GM21423 (cell line): ENCODE measurements at regions not wholly inside any gene's neighbourhood (a gene's known extent, or its start where the extent isn't known, plus 50 kb on each side); places are given as distances from the start of the nearest gene placed in this dataset.
A peak's percentile ranks its signal among the peaks of the same experiment; 100 is the strongest.
"Not testable (repeated sequence)": the region's sequence is repeated elsewhere in the genome, so short reads cannot be mapped to it uniquely, and the experiment has no call there.

Source experiments
- ATAC-seq: cut with Tn5 transposase; IDR thresholded peaks from one replicate; pipeline ENCODE4 v1.9.1; 2021; ENCODE audit warnings: mild to moderate bottlenecking, moderate library complexity; ENCODE audit not compliant: unreplicated experiment

GRCh38 chr2:16066261-16067036 is 126.1 kb downstream of the MYCN start:
- ATAC-seq, result no peak

GRCh38 chr2:16065272-16066069 is 125.1 kb downstream of the MYCN start:
- ATAC-seq, result not testable (repeated sequence)

- no peak for ATAC-seq
Measured at GRCh38 chr2:16064745-16065144, 124.4 kb downstream of the MYCN start.

DNA sequence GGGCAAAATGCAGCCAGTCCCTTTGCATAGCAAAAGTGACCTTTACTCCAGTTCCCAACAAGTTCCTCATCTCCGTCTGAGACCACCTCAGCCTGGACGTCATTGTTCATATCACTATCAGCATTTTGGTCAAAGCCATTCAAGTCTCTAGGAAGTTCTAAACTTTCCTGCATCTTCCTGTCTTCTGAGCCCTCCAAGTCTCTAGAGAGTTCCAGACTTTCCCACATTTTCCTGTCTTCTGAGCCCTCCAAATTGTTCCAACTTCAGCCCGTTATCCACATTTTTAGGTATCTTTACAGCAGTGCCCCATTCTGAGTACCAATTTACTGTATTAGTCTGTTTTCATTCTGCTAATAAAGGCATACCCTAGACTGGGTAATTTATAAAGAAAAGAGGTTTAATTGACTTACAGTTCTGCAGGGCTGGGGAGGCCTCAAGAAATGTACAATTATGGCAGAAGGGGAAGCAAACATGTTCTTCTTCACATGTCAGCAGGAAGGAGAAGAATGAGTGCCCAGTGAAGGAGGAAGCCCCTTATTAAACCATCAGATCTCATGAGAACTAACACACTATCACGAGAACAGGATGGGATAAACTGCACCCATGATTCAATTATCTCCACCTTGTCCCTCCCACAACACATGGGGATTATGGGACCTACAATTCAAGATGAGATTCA is 123.7 kb downstream of the MYCN start:
- no peak for ATAC-seq

DNA sequence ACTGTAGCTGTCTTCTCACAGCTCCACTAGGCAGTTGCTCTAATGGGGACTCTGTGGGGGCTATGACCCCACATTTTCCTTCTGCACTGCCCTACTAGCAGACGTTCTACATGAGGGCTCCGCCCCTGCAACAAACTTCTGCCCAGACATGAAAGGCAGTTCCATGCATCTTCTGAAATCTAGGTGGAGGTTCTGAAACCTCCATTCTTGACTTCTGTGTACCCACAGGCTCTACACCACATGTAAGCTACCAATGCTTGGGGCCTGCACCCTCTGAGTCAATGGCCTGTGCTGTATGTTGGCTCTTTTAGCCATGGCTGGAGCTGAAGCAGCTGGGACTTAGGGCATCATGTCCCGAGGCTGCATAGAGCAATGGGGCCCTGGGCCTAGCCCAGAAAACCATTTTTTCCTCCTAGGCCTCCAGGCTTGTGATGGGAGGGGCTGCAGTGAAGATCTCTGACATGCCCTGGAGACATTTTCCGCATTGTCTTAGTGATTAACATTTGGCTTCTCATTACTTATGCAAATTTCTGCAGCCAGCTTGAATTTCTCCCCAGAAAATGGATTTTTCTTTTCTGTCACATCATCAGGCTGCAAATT is 123.0 kb downstream of the MYCN start:
- no peak for ATAC-seq

DNA sequence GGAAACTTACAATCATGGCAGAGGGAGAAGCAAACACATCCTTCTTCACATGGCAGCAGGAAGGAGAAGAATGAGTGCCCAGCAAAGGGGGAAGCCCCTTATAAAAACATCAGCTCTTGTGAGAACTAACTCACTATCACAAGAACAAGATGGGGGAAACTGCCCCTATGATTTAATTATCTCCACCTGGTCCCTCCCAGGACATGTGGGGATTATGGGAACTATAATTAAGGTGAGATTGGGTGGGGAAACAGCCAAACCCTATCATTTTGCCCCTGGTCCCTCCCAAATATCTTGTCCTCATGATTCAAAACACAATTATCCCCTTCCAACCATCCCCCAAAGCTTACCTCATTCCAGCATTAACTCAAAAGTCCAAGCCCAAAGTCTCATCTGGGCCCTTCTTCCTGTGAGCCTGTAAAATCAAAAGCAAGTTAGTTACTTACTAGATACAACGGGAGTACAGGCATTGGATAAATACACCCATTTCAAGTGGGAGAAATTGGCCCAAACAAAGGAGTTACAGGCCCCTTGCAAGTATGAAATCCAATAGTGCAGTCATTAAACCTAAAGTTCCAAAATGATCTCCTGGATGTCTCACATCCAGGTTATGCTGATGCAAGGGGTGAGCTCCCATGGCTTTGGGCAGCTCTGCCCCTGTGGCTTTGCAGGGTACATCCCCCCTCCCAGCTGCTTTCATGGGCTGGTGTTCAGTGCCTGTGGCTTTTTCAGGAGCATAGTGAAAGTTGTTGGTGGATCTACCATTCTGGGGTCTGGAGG is 122.3 kb downstream of the MYCN start:
- ATAC-seq, result no peak

DNA sequence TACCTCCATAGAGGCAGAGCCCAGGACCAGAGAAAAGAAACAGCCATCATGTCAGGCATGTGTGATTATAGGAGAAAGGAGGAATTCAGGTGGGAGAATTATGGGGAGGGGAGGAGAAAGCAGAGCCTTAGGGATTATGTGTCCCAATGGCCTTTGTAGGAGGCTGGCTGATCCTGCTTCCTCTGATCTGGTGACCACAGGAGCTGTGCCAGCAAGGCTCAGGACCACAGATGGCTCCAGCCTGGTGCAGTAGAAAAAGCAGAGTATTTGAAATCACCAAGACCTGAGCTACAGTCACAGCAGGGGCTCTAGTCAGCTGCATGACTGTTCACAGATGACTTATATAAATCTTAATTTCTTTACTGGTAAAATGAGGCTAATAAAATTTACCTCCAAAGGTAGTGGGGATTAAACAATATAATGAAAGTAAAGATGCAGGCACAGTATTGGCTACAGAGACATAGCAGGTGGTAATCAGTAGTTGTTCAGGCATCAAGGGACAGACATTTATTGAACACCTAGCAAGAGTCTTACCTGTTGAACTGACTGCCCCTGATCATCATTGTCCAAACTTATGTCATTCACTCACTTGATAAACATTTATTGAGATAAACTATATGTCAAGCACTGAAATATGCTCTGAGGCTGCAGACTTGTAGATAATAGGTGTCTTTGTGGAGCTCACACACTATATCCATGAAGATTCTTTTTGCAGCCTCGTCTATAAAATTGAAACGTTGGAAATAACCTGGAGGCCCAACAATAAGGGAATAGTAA is 121.3 kb downstream of the MYCN start:
- ATAC-seq, result no peak

DNA sequence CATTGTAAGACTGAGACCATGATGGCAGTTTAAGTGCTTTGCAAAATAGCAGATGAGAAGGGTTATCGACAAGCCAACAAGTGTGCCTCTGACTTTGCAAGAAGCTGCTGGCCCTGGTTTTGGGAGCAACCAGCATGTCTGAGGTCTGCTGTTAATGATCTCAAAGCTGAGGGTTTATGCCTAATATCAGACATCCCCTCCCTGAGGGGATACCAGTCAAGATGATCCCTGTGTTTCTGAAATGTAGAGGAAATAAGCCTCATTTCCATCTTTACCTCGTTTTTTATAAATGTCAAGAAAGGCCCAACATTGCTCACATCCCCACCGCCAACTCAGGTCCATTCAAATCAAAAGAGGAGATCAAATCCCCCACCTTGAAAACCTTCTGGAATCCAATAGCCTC is 120.6 kb downstream of the MYCN start:
- no peak for ATAC-seq

DNA sequence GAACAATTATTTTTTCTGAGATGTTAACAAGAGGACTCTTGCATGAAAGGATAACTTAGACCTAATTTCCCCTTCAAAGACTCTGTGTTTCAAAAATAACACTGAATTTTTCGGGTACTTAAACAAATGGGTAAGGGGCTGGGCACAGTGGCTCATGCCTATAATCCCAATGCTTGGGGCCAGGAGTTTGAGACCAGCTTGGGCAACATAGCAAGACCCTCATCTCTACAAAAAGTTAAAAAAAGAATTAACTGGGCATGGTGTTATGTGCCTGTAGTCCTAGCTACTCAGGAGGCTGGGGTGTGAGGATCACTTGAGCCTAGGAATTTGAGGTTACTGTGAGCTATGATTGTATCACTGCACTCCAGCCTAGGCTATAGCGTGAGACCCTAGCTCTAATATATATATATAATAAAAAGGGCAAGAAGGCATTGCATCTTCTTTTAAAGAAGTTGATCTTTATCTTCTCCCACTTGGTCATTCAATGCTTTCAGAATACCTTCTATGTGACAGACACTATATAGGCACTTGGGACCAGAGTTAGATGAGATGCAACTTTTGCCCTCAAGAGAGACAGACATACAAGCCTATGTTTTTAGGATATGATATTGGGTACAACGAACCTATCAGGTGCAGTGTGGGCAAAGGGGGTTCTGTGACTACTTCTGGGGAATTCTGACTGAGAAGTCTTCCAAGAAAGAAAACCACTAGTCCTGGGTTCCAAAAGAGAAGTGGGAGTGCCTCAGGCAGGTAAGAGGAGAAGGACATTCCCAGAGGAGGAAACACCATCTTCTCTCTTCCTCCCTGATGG is 120.0 kb downstream of the MYCN start:
- no peak for ATAC-seq

- no peak for ATAC-seq
Measured at GRCh38 chr2:16059393-16060016, 119.2 kb downstream of the MYCN start.

DNA sequence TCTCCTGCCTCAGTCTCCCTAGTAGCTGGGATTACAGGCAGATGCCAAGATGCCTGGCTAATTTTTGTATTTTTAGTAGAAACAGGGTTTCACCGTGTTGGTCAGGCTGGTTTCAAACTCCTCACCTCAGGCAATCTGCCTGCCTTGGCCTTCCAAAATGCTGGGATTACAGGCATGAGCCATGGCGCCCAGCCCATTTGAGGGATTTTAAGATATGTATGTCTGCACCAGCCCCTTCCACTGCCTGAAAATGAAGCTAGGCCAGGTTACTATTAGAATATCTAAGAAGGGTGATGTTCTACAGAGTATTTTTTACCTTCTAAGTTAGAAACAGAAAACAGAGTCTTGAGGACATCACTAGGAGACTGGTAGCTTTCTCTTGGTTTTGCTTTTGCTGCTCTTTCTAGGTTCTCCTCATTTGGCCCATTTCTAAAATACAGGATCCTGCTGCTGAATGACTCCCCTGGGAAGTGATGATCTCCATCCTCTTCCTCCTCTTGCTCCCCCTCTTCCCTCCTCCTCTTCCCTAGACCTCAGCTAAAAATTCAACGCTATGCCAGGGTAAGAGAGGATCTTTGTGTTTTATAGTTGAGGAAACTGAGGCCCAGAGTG is 118.5 kb downstream of the MYCN start:
- ATAC-seq, result no peak

- no peak for ATAC-seq
Measured at GRCh38 chr2:16058256-16058655, 117.9 kb downstream of the MYCN start.

DNA sequence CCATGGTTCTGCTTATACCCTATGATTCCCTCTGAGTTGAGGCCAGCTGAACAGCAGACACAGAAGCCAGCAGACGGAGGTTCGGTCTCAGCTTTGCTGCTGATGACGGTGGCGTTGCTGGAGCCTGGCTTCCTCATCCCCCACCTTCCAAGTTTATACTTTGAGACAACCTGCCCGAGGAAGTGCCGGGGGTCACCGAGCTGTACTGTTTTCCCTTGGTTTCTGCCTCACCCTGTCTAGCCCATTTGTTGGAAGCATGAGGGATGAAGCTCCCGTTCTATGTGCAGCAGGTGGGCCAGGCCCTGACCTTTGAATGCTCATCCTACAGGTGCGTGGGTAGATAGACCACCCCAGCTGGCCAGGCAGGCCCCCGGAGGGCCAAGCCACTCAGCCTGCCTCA is 117.3 kb downstream of the MYCN start:
- ATAC-seq, result no peak

GRCh38 chr2:16055848-16056580 is 115.7 kb downstream of the MYCN start:
- peak; percentile 88 for ATAC-seq

DNA sequence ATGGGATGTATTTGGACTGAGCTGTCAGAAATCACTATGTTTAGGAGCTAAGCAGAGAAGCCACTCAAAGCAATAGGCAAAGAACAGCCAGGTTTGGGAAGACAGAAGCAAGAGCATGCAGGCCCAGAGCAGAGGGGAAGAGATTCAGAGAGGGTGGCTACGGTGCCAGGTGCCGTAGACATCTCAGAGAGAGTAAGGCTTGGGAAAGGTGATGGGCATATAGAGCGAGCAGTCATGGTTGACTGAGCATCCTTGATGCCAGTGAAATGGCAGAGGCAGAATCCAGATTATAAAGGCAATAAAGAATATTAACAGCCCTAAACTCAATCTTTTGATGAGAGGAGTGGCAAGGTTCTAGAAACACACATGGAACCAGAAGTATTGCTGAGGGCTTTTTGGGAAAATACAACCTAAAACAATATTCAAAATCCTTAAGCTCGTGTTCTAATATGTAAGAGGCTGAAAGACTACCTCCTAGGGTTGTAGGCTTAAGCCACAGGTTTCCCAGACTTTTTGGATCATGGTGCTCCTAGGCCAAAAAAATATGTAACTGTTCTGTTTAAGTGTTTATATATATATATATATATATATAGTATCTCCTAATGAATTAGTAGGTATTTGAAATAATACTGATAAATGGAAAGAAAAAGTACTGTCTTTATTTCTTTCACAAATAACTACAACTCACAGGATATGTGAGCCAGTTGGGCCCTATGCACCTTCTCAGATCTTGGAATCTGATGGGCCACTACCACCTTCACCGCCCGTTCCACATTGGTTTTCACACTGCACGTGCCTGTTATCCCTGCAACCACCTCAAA is 113.3 kb downstream of the MYCN start:
- ATAC-seq, result no peak

DNA sequence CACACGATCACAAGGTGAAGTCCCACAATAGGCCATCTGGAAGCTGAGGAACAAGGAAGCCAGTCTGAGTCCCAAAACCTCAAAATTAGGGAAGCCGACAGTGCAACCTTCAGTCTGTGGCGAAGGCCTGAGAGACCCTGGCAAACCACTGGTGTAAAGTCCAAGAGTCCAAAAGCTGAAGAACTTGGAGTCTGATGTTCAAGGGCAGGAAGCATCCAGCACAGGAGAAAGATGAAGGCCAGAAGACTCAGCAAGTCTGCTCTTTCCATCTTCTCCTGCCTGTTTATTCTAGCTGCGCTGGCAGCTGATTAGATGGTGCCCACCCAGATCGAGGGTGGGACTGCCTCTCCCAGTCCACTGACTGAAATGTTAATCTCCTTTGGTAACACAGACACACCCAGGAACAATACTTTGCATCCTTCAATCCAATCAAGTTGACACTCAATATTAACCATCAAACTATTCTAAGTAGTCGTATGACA is 112.3 kb downstream of the MYCN start:
- not testable (repeated sequence) for ATAC-seq
